GM21528 (cell line): ENCODE measurements at regions not wholly inside any gene's neighbourhood (a gene's known extent, or its start where the extent isn't known, plus 50 kb on each side); places are given as distances from the start of the nearest gene placed in this dataset.

Experiments used
- ATAC-seq: cut with Tn5 transposase; IDR thresholded peaks from one replicate; pipeline ENCODE4 v1.9.1; 2021; ENCODE audit warnings: mild to moderate bottlenecking, moderate library complexity; ENCODE audit not compliant: unreplicated experiment, low FRiP score

DNA sequence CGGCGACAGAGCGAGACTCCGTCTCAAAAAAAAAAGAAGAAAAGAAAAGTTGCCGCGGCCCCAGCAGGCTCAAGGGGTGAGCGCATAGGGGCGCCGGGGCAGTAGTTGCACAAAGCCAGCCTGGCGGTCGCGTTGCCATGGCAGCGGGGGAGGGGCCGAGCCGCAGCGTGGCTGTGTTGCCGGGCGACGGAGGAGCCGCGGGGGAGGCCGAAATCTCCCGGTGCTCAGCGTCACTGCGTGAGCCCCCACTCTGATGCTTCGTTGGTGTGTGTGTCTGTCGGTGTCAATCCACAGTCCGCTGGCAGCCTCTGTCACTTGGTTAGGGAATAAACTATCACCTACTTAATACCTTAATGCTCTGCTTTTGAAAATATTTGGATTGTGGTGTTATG is 82.9 kb upstream of the C1QTNF9B start:
- ATAC-seq = peak; percentile 90

DNA sequence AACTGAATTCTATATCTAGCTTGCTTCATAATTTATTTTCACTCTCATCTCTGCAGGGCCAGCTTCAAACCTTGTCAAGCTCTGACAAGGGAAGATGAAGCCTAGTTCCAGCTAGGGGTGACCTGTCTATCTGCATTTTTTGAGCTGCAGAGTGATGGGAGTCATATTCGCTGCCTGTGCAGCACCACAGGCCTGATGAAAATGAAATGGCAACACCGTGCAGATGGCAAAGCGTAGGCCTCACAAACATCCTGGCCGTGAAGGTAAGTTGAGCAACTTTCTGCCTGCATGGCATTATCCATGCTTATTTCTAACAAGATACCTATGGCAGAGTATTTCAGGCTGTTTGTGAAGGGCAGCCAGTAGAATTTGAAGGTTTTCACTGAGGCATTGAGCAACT is 86.4 kb upstream of the C1QTNF9B start:
- ATAC-seq = no peak

GRCh38 chr13:23984546-23984945 is 87.2 kb upstream of the C1QTNF9B start:
- no peak for ATAC-seq

DNA sequence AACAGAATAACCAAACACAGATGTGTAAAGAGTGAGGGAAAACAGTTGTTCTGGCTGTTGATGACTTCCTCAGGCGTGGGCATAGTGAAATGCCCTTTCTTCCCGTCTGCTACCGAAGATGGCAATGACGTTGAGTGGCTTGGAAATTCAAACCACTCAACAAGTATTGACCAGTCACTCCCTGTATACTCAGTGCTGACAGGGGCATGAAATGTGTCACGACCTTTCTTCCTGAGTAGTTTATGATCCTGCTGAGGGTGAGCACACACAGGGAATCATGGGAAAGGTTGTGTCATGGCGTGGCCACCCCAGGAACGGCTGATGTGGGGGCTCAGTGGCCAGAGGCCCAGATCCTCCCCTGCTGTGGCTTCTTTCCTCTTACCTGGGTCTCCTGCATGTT is 87.8 kb upstream of the C1QTNF9B start:
- ATAC-seq = no peak

DNA sequence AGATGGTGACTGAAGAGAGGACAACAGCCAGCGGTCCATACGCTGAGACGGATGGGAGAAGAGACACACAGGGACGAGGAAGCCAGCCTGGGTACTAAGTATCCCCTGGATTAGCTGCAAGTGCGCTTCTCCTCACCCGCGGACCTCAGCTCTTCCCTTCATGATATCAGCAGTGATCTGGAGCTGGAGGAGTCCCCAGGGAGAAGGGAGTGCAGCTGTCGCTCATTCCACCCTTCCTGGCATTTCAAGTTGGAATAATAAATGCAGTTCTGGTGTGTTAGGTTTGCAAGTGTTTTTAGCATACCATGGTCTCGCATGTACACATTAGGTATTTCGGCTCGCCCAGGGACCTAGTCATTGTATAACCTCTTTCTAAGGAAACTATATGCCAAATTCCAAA is 88.5 kb upstream of the C1QTNF9B start:
- no peak for ATAC-seq

GRCh38 chr13:23986619-23987018 is 89.3 kb upstream of the C1QTNF9B start:
- no peak for ATAC-seq

GRCh38 chr13:23987331-23987894 is 90.1 kb upstream of the C1QTNF9B start:
- ATAC-seq = no peak

DNA sequence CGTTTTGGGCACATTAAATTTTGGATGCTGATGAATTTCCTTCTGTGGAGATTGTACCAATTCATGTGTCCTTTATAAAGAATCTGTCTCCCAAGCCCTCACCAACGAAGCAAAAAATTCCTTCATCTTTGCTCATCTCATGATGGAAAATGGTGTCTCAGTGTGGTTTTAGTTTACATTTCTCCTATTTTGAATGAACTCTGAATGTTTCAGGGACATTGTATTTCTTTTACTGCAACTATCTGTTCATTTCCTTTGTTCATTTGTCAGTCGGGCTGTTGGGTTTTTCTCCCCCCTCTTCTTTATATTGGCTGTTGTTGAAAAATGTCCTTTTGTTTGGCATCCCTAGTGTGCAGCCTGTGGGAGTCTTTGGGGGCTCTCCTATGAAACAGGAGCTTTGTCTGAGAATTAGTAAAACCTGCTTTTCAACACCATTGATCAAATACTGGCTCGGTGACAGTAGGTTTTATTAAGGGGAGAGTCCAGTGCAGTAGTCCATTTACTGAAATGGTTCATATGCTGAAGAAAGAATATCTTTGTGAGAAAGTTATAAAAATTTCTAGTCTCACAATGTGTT is 91.3 kb upstream of the C1QTNF9B start:
- ATAC-seq = no peak

DNA sequence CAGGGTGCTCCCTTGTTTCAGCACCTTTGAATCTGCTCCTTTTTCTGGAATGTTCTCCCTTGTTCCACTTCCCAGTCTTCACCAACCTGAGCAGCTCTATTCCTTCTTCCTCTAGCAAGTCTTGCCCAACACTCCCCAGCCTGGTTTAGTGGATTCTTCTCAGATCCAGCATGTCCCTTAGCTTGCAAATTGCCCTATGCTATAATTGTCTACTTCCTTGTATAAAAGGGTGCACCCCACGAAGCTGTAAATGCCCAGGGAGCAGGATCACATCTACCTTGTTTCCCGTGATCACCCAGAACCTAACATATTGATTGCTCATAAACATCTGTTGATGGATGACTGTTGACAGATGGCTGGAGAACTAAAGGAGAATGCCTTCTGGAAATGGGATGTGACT is 93.2 kb upstream of the C1QTNF9B start:
- ATAC-seq = no peak

- no peak for ATAC-seq
These were observed 93.8 kb upstream of the C1QTNF9B start for GRCh38 chr13:23991119-23991518.

GRCh38 chr13:23992781-23993679 is 95.7 kb upstream of the C1QTNF9B start:
- ATAC-seq = no peak

DNA sequence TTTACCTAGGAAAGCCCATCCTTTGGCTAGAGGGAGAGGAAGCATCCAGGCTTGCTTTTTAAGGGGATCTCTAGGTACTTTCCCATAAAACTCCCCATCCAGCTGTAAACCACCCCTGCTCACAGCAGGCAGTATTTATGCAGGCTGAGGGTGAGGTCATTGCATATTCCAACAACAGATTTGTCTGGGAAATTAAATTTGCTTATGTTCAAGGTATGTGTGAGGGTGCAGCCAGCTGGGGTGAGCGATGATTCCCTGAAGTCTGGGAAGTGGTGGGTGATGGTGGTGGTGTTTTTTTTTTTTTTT is 96.3 kb upstream of the C1QTNF9B start:
- no peak for ATAC-seq

DNA sequence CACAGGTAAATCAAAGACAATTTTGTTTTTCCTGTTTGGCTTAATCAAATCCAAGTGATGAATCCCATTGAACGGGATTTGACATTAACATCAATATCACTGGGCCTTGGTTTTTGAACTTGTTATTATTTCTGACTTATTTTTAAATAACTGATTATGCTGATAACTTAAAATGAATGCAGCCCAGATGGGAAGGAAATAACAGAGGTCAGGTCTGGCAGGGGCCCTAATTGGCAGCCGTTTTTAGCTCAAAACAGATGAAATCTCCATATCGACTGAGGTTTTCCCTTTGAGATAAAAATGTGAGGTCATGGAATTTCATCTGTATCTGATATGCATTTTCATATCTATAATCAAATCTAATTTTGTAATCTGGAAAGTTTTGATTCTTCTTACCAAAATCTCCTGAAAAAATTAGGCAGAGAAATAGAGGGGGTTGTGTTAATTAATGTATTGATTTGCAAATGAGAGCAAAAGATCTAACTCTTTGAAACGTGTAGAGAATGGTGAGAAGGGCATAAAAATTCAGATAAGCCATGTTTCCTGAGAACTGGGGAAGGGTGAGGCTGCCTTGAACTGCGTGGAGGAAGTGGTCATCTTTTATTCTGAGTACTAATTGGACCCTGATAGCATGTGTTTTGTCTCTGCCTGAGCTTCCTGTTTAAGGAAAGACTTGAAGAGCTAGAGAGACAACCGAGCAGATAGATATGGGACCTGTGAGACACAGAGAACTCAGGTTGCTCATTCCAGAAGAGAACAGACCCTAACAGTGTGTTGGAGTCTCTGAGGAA is 98.2 kb upstream of the C1QTNF9B start:
- no peak for ATAC-seq

DNA sequence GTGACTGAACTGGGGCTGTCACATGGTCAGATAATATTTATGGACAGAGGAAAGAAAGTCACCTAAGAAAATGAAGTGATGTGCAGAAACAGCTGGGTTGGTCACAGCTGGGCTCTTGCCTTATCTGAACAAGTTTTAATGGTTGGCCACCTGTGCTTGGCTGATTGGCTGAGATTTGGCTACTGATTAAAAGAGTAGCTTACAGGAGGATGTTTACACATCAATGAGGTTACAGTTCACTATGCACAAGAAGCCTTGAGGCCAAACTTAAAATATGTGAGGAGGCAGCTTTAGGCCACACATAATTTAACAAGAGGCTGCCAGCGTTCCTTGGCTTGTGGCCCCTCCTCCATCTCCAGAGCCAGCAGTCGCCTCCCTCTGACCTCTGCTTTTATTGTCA is 99.2 kb upstream of the C1QTNF9B start:
- ATAC-seq = no peak

DNA sequence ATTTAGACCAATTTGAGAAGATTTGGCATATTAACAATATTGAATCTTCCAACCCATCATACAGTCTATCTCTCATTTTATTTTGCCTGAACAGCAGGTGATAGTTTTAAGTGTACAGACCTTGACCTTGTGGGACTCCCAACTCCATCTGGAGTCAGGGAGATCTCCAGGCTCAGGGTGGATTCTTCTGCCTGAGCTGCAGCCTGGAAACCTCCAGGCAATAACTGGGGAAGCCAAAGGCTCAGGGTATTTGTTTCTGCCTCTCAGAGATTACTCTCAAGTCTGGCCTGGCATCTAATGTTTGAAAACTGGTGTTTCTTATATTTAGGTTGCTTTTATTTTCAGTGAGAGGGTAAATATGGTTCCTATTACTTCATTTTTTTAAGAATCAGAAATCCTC is 102.1 kb upstream of the C1QTNF9B start:
- no peak for ATAC-seq

DNA sequence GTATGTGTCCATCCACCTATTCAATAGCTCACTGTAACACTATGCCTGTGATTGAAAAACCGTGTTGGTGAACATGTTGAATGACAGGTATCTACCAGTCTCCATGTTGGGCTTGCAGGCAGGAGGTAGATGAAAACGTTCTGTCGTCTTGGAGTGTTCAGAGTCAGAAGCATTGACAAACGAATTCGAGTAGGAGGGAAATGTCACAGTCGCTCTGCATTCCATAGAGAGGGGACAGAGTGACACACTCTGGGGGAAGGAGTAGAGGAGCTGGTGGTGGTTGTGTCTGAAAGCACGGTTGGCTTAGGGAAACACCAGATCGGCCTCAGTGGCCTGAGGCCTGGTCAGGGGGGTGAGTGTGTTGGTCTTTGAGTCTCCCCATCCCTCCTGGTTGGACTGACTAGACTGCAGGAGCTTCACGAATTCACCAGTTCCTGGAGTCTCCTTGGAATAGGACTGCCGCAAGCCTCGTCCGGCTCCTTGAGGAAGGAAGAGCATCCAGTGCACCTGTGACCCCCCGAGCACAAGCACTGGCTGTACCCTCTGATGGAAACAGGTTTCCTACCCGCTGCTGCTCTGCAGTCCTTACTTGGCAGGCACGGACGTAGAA is 105.0 kb upstream of the C1QTNF9B start:
- ATAC-seq = no peak

DNA sequence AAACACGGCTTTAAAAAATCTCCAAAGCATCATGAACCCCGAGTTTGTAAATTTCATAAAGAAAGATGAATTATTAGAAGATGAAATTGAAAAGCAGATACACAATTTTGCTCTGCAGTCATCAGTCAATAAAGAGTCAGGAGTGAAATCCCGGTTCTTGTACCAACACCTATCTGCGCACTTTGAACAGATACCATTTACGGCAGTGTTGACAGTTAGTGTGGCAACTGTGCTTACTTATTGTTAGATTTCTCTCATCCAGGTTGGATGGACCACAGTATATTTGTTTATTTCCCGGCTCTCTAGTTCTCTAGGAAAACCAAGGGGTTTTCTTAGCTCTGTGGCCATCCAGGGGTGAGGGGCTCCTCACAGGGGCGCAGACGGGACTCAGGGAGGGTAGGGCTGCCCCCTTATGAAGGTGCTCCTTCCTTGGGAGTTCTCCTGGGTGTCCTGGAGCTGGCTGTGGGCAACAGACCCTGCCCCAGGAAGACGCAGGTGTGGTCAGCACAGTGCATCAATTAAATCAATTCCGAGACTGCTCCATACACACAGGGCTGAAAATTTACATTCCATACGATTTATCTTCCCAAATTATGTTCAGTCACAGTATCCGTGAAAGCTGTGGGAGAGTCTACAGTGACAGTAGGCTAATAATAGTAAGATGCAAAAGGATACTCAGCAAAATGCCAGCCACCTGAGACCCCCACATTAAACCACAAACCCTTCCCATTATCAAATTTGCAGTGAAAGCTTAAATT is 107.0 kb upstream of the C1QTNF9B start:
- no peak for ATAC-seq

DNA sequence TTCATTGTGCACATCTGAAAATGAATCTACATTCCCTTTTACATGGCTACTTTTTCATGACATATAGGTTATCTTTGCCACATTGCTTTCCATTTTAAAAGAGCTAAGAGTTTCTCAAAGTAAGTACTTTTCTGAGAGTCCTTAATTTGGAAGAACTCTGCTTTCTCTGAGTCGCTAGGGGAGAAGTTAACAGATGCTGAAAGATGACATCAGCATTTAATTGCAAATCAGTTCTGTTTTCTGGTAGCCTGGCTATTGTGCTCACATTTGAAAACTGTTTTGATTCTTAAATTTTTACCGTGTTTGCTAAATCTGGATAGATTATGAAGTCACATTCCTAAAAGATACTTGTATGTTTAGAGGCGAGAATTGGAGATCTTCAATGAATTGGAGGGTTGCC is 107.7 kb upstream of the C1QTNF9B start:
- ATAC-seq = no peak

- no peak for ATAC-seq
These were observed 108.5 kb upstream of the C1QTNF9B start for GRCh38 chr13:24005755-24006281.
